Activated CD4-positive, alpha-beta T cell treated with anti-CD3 and anti-CD28 coated beads, Interleukin-2, amount 50 U/mL, for 1 hour (primary cell): ENCODE measurements at regions not wholly inside any gene's neighbourhood (a gene's known extent, or its start where the extent isn't known, plus 50 kb on each side); places are given as distances from the start of the nearest gene placed in this dataset.

Experiments used
- DNase-seq: peaks from one replicate; pipeline ENCODE4 v3.0.0-alpha.2; 2020

- no peak for DNase-seq
Observed at GRCh38 chr1:228923973-228924686, 188.9 kb downstream of the RHOU start.

DNA sequence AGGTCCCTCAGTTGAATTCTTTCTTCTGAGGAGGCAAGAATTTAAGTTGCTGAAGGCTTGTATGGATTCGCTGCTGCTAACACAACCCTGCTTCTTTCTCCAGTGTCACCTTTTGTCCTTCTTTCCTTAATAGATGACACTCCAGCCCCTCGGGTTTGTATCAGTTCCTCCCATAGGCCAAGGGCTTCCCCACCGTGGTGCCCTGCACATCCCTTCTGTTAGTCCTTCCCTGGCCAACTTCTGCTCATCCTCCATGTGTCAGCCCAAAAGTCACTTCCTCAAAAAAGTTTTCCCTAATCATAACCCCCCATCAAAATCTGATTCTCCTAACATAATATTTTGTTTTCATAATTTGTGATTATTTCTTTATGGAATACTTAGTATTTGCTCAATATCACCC, 190.4 kb downstream of the RHOU start:
- no peak for DNase-seq

- no peak for DNase-seq
Observed at GRCh38 chr1:228927421-228927820, 192.1 kb downstream of the RHOU start.

DNA sequence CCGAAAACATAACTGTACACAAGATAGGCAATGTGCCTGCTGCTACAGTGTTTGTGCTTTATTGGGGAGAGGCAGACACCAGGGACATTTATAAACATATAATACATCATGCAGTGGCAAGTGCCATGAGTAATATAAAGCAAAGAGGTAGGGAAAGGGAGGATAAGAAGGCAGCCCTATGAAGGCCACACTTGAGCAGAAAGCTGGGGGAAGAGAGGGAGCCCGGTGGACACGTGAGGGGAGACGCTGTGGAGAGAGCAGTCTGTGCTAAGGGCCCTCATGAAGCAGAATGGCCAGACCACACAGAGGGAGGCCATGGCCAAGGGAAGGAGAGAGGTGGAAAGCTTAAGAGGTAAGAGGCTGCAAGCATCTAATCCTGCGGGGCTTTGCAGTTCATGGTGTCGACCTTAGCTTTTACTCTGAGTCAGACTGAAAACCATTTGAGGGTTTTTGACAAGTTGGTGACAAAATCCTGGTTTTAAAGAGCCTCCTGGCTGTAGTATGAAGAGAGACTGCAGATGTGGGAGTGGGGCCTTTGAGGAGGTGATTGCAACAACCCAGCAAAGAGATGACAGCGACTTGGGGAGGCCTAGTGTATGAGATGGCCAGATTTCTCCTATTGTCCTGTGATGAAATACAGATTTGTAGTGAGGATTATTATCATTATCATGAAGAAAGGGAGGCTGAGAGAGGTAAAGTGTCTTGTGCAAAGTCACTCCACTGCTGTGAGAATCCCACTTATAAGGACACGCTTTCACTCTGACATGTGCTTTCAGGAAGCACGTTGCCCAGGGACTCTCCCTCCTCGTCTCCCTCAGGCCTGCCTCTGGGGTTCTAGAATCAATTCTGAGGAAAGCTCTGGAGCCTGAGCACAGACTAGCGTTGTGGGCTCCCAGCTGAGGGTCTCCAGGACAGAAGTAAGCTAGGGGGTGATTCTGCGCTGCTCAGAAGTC, 192.9 kb downstream of the RHOU start:
- DNase-seq: no peak

- no peak for DNase-seq
Observed at GRCh38 chr1:228929476-228930027, 194.3 kb downstream of the RHOU start.

GRCh38 chr1:228930479-228930957, 195.2 kb downstream of the RHOU start:
- no peak for DNase-seq

DNA sequence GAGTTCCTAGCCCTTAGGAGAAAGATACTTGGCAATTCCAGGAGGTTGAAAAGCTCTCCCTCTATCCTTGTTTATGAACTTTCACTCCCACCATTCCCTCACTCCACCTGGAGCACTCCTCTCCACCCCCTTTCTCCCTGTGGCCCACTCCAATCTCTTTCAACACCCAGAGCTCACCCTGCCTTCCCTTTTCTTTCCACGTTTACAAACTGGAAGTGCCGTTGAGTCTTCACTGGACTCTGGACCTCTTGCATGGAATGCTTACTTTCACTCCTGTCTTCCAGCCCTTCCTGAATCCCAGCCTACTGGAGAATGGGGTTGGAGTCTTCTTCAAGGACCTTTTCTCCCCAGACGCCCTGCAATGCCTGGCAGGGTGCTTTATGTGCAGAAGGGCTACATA, 198.5 kb downstream of the RHOU start:
- no peak for DNase-seq

DNA sequence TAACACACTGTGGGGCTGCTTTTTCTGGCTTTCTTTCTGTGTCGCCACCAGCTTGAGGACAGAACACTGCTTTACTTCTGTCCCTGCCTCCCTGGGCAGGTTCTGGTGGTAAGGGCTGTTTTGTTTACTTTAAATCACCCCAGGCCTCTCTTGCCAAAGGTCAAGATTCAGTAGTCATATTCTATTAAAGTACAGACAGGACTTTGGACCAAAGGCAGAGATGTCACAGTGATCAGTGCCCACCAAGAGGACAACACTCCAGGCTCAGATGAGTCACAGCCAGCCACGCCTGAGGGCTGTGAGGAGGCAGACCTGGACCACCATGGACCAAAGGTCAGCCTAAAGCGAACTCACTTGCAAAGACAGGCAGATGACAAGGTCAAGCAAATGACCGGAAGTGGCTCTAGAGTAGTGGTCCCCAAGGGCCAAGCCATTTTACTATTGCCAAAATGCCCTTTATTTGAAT, 200.0 kb downstream of the RHOU start:
- no peak for DNase-seq

DNA sequence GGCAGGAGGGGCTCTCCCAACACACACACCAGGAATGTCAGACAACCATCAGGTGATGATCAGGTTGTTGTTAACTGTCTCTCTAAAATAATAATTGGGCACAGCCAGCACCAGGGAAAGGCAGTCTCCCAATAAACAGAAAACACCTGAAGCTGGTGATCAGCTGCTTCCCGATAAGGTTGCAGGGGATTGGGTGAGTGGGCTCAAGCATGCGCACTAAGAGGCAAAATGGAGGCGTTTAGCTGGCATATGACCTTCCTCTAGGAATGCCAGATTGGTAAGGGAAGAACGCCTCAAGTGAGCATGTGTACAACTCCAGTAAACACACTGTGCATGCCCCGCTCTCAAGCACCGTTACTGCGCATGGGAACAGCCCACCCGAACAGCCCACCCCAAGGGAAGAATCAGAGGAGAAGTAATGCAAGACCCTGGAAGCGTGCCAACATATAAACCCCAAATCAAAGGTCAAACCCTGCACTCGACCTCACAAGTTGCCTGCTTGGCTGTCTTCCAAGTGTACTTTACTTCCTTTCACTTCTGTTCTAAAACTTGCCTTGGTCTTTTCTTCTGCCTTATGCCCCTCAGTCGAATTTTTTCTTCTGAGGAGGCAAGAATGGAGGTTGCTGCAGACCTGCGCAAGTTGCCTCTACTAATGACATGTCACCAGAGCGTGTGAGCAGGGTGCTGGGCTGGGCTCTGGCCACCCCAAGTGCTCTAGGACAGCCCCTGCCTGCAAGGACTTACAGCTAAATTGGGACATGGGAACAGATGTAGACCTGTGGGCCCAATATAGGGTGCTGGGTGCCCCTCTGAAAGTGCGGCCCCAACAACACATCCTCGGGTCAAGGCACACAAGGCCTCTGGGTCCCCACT, 200.8 kb downstream of the RHOU start:
- no peak for DNase-seq

DNA sequence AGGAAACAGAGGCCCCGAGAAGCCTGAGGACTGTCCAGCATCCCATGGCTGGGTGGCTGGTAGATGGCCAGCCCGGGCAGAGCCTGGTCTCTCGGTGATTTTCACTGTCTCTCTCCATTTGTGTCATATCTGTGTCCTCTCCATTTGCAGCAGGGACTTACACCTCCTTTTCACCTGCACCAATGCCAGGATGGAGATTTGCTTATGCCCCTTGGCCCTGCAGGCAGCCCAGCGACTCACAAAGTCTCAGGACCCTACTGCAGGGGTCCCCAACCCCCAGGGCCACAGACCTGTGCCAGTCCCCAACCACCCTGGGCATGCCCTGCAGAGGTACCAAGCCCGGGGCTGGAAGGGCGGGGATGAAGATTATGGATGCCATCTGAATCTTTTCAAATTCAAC, 201.6 kb downstream of the RHOU start:
- no peak for DNase-seq

- DNase-seq: no peak
Observed at GRCh38 chr1:228937351-228937750, 202.1 kb downstream of the RHOU start.

DNA sequence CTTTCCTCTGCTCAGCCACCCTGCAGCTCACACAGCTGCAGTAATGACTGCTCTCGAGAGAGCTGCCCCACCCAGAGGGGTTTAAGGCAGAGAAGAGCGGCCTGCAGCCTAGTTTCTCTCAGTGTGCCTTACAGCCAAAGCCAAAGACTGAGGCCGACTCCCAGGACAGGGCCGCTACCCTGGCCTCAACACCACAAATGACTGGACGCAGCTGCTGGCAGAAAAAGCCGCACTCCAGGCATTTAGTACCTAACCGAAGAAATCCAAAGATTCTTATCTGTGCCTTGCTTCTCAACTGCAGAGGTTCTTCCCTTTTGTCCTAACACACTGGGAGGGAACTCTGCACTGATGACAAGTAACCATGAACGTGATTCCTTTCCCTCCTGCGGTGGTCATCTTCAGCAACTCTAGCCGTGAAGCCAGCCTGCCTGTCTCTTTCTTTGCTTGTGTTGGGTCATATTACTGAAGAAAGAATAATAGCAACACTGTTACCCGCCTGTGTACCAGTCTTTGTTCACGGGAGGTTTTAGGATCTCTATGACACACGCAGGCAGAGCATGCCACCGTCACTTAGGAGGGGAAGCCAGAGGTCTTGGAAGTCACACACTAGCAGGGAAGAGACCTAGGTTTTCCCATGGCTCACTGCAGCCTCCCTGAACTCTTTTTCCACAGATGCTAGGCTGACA, 202.7 kb downstream of the RHOU start:
- DNase-seq: no peak

DNA sequence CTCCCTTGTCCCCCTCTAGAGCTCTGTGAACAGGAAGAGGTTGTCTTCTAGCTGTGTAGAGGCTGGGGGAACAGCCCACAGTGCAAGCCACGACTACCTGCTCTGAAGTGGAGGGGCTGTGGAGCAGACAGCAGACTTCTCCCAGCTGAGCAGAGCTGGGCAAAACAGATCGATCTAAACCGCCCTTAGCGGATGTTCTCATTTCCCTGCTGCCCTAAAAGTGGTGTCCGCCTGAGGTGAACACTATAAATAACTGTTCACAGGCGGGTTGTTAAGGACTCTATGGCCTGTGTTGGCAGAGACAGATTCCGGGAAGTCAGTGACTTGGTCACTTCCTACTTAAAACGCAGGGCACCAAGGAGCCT, 203.2 kb downstream of the RHOU start:
- DNase-seq: peak; percentile 3

- no peak for DNase-seq
Observed at GRCh38 chr1:228939001-228939691, 203.9 kb downstream of the RHOU start.

GRCh38 chr1:228939881-228940392, 204.7 kb downstream of the RHOU start:
- DNase-seq: no peak

- no peak for DNase-seq
Observed at GRCh38 chr1:228940526-228940925, 205.2 kb downstream of the RHOU start.

GRCh38 chr1:228940926-228941325, 205.6 kb downstream of the RHOU start:
- DNase-seq: no peak

DNA sequence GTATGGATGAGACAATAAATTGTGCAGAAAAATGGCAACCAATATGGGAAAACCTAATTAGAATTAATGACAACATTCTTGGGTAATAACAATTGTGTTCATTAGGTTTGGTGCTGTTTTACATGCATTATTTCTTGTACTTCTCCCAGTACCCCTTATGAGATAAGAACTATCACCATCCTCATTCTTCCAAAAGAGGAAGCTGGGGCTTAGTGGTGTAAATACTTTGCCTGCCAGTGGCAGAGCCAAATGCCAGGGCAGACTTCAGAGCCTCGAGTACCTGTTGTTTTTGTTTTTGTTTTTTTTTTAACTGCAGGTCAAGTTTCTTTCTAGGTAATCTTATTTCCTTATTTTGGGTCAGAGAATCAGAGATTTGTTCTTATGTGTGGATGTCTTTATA, 206.4 kb downstream of the RHOU start:
- no peak for DNase-seq

GRCh38 chr1:228943436-228943835, 208.2 kb downstream of the RHOU start:
- DNase-seq: no peak

GRCh38 chr1:228944296-228944695, 209.0 kb downstream of the RHOU start:
- DNase-seq: no peak

- DNase-seq: no peak
Observed at GRCh38 chr1:228944935-228945371, 209.7 kb downstream of the RHOU start.
